Mucosa of rectum (tissue), 2 donors: ENCODE measurements at regions not wholly inside any gene's neighbourhood (a gene's known extent, or its start where the extent isn't known, plus 50 kb on each side); places are given as distances from the start of the nearest gene placed in this dataset.
A peak's percentile ranks its signal among the peaks of the same experiment; 100 is the strongest.

Experiments used
- H3K27ac ChIP-seq, 2 donors: one replicate each; pipeline ENCODE4 v1.7.0; 2013; ENCODE audit warnings: inconsistent platforms in 2 of 2, low read depth in 2 of 2, low read length in 2 of 2
- H3K27me3 ChIP-seq, 2 donors: one replicate each; pipeline ENCODE4 v1.7.0; 2013; ENCODE audit warnings: low read length in 2 of 2; ENCODE audit not compliant: control insufficient read depth in 2 of 2, insufficient read depth in 2 of 2
- H3K36me3 ChIP-seq, 2 donors: one replicate each; pipeline ENCODE4 v1.7.0; 2013; ENCODE audit warnings: low read length in 2 of 2; ENCODE audit not compliant: control insufficient read depth in 2 of 2, insufficient read depth in 2 of 2
- H3K4me1 ChIP-seq, 2 donors: one replicate each; pipeline ENCODE4 v1.7.0; 2013; ENCODE audit warnings: low read length in 2 of 2, mild to moderate bottlenecking in 1 of 2; ENCODE audit not compliant: control insufficient read depth in 2 of 2, insufficient read depth in 2 of 2
- H3K4me3 ChIP-seq, 2 donors: one replicate each; pipeline ENCODE4 v1.7.0; 2013; ENCODE audit warnings: low read length in 2 of 2
- H3K9ac ChIP-seq, 2 donors: one replicate each; pipeline ENCODE4 v1.7.0; 2013; ENCODE audit warnings: low read length in 2 of 2, low read depth in 1 of 2, mild to moderate bottlenecking in 1 of 2
- H3K9me3 ChIP-seq, 2 donors: one replicate each; pipeline ENCODE4 v1.7.0; 2013; ENCODE audit warnings: low read length in 2 of 2; ENCODE audit not compliant: control insufficient read depth in 2 of 2
- donor health status: healthy.
- donor health status: Normal muscosa, but diverticular disease.

DNA sequence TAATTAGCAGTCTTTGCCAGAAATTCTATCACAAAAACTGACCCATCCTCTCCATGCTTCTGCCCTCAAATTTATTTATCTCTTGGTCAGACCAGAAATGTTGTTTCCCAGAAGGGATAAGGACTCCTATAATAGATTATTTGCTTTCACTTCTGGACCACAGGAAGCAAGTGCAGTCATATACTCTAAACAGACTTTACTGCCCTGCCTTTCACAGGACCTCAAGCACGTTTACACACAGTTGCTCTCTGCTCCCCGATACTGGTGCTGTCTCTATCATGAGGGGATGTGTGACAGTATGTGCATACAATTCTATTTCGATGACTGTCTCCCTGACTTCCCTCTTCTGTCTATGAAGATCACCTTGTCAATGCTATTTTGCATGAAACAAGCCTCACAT is 205.5 kb upstream of the TGFBR2 start:
- Histone ChIP-seq H3K4me3 (no peak overlapping the region), H3K27me3 (no peaks in the 10 kb centered on the region), H3K9ac (no peak overlapping the region), H3K4me1 (no peaks in the 10 kb centered on the region), H3K27ac (no peak overlapping the region), H3K9me3 (no peaks in the 10 kb centered on the region), H3K36me3 (no peaks in the 10 kb centered on the region)

- no peaks in the 10 kb centered on the region for H3K27me3 ChIP-seq
- H3K36me3 ChIP-seq: no peaks in the 10 kb centered on the region
- no peak overlapping the region for H3K4me3 ChIP-seq
- no peaks in the 10 kb centered on the region for H3K4me1 ChIP-seq
- no peaks in the 10 kb centered on the region for H3K9me3 ChIP-seq
- H3K9ac ChIP-seq: no peak overlapping the region
- H3K27ac ChIP-seq: no peak overlapping the region
These were observed 204.4 kb upstream of the TGFBR2 start for GRCh38 chr3:30401971-30402370.

DNA sequence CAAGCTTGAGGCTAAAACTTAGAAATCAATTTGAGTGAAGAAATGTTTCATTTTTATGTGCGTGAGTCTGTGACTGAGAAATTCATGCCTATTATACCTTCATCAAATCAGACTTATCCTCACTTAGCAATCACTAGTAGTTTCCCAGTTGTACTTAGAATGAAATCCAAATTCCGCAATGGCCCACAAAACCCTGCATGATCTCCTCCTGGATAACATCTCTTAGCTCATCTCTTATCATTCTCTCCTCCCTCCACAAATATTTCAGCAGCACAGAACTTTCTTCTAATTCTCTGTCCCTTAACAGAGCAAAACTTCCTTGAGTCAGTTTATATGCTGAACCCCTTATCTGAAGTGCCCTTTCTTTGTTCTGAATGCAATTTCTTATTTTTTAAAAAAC is 198.8 kb upstream of the TGFBR2 start:
- Histone ChIP-seq H3K27me3 (no peaks in the 10 kb centered on the region), H3K4me3 (no peak overlapping the region), H3K4me1 (no peaks in the 10 kb centered on the region), H3K36me3 (no peaks in the 10 kb centered on the region), H3K9ac (no peak overlapping the region), H3K9me3 (no peaks in the 10 kb centered on the region), H3K27ac (no peak overlapping the region)

DNA sequence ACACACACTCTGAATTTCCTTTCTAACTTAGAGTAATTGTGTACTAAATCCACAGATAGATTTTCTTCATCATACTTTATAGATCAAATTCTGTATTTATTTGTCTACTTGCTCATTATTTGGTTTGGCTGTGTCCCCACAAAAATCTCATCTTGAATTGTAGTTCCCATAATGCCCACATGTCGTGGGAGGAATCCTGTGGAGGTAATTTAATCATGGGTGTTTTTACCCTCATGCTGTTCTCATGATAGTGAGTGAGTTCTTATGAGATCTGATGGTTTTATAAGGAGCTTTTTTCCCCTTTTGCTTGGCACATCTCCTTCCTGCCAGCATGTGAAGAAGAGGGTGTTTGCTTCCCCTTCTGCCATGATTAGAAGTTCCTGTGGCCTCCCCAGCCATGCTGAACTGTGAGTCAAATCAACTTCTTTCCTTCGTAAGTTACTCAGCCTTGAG is 198.3 kb upstream of the TGFBR2 start:
- no peak overlapping the region for H3K9ac ChIP-seq
- H3K36me3 ChIP-seq: no peaks in the 10 kb centered on the region
- no peaks in the 10 kb centered on the region for H3K4me1 ChIP-seq
- no peaks in the 10 kb centered on the region for H3K9me3 ChIP-seq
- no peak overlapping the region for H3K4me3 ChIP-seq
- no peaks in the 10 kb centered on the region for H3K27me3 ChIP-seq
- no peak overlapping the region for H3K27ac ChIP-seq

- Histone ChIP-seq H3K9ac (no peak overlapping the region), H3K4me3 (no peak overlapping the region), H3K9me3 (no peaks in the 10 kb centered on the region), H3K36me3 (no peaks in the 10 kb centered on the region), H3K4me1 (no peaks in the 10 kb centered on the region), H3K27ac (no peak overlapping the region), H3K27me3 (no peaks in the 10 kb centered on the region)
These were observed 188.0 kb upstream of the TGFBR2 start for GRCh38 chr3:30418443-30418842.

DNA sequence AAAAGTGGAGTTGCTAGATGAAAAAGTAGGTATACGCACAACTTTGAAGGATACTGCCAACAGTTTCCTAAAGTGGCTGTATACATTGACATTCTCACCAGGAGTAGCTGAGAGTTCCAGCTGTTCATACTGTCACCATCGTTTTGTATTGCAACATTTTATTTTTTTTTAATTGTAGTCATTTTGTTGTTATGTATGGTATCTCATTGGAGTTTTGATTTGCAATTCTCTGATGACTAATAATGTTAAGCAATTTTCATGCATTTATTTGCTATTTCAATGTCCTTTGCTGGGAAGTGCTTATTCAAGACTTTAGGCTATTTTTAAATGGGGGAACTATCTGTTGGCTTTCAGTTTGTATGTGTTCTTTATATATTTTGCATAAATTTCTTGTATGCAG is 185.1 kb upstream of the TGFBR2 start:
- Histone ChIP-seq H3K4me3 (no peak overlapping the region), H3K27me3 (no peaks in the 10 kb centered on the region), H3K36me3 (no peaks in the 10 kb centered on the region), H3K9ac (no peak overlapping the region), H3K9me3 (no peaks in the 10 kb centered on the region), H3K4me1 (no peaks in the 10 kb centered on the region), H3K27ac (no peak overlapping the region)

DNA sequence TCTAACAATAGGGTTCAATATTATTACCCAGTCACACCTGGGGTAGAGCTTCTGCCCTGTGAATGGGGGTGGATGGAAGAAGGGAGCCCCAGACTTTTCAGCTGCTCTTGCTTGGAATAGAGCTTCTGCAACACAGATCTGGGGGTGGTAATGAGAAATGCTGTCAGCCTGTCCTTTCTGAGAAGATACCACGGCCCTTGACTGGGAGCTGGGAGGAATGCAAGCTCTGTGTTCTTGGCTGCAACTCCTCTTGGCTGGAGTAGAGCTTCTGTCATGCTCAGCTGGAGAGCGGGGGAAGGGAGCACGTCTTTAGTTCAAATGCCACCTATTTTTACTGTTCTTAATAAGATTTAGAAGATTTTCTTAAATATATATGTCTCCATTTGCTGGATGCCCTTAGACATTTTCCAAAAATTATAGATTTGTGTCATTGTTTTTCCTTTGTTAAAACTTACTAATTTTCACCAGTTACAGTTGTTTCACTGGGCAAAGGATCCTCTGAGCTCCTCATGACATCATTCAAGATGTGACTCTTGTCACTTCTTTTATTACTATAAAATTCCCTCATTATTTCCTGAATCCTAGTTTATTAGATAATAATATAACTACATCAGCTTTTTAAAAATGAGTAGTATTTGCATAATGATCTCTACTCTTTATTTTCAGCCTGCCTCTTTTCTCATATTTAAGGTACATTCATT is 180.0 kb upstream of the TGFBR2 start:
- no peak overlapping the region for H3K9ac ChIP-seq

GRCh38 chr3:30428251-30428650 is 178.2 kb upstream of the TGFBR2 start:
- H3K9me3 ChIP-seq: no peaks in the 10 kb centered on the region
- no peaks in the 10 kb centered on the region for H3K36me3 ChIP-seq
- H3K9ac ChIP-seq: no peak overlapping the region
- no peaks in the 10 kb centered on the region for H3K27me3 ChIP-seq
- H3K4me3 ChIP-seq: no peak overlapping the region
- H3K27ac ChIP-seq: no peak overlapping the region
- no peaks in the 10 kb centered on the region for H3K4me1 ChIP-seq

More for the DNA sequence above, 180.0 kb upstream of the TGFBR2 start:
- Histone ChIP-seq H3K36me3 (no peaks in the 10 kb centered on the region), H3K27me3 (no peaks in the 10 kb centered on the region), H3K9me3 (no peaks in the 10 kb centered on the region), H3K27ac (no peak overlapping the region), H3K4me3 (no peak overlapping the region), H3K4me1 (no peaks in the 10 kb centered on the region)

DNA sequence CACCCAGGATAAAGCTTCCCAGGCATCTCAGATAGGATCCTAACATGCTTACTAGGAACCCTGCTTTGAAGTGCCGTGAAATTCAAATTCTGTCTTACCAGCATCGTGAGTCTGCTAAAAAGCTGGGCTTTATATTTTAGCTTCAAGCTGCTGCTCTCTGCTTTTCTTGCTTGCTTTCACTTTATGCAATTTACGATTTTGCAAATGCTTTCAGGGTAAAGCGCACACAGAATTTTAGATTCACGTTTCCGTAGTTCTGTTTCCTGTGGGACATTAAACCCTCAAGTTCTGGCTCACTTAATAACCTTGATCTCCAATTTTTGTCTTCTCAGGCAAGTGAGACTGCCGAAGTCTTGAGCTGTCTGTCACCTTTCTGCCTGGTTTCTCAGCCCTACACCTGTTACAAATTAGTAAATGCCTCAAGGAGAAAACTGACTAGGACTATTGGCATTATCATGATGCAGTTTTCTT is 170.5 kb upstream of the TGFBR2 start:
- no peaks in the 10 kb centered on the region for H3K9me3 ChIP-seq
- no peaks in the 10 kb centered on the region for H3K27me3 ChIP-seq
- H3K9ac ChIP-seq: no peak overlapping the region
- no peaks in the 10 kb centered on the region for H3K4me1 ChIP-seq
- no peak overlapping the region for H3K27ac ChIP-seq
- no peaks in the 10 kb centered on the region for H3K36me3 ChIP-seq
- peak overlapping the region in 1 of 2 donors; percentile 60 for H3K4me3 ChIP-seq

DNA sequence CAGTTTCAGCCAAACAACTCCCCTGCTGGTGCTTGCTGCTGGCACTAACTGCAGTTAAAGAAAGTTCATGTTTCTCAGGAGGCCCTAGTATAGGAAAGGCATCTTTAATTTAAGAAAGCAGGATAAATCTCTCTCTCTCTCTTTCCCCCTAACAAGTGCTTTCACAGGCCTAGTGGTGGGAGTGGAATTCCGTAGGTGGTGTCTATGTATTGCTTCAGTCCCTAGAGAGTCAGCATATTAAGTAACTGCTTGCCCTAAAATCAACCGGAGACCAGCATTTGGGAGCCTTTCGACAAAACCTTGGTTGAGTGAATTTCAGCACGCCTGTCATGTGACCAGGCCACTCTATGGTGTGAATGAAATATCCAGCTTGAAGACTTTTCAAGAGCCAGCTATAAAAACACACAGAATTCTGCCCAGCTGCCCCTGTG is 169.2 kb upstream of the TGFBR2 start:
- H3K9ac ChIP-seq: no peak overlapping the region
- H3K27me3 ChIP-seq: no peaks in the 10 kb centered on the region
- H3K36me3 ChIP-seq: no peaks in the 10 kb centered on the region
- H3K27ac ChIP-seq: no peak overlapping the region
- H3K4me3 ChIP-seq: no peak overlapping the region
- no peaks in the 10 kb centered on the region for H3K9me3 ChIP-seq
- no peaks in the 10 kb centered on the region for H3K4me1 ChIP-seq
